DOHH2 (cell line): ENCODE measurements at regions not wholly inside any gene's neighbourhood (a gene's known extent, or its start where the extent isn't known, plus 50 kb on each side); places are given as distances from the start of the nearest gene placed in this dataset.

Source experiments
- H3F3A ChIP-seq: fragments of 200-600 bp; sonication (generic), shearing (Covaris generic); 2 replicates; pipeline ENCODE4 v1.6.0; 2016; ENCODE audit warnings: antibody characterized with exemption, mild to moderate bottlenecking; ENCODE audit not compliant: control insufficient read depth, insufficient read depth
- H3K27ac ChIP-seq: fragments of 200-600 bp; sonication (generic); 2 replicates; pipeline ENCODE4 v1.5.1; 2014; ENCODE audit warnings: low read depth, mild to moderate bottlenecking, low read length, moderate library complexity
- H3K27me3 ChIP-seq: fragments of 200-600 bp; sonication (generic); 2 replicates; pipeline ENCODE4 v1.6.1; 2014; ENCODE audit warnings: mild to moderate bottlenecking, low read length, mixed read lengths; ENCODE audit not compliant: control insufficient read depth
- H3K36me3 ChIP-seq: fragments of 200-600 bp; sonication (generic); 2 replicates; pipeline ENCODE4 v1.6.1; 2014; ENCODE audit warnings: mild to moderate bottlenecking, low read length, moderate library complexity, mixed read lengths; ENCODE audit not compliant: control insufficient read depth
- H3K4me1 ChIP-seq: fragments of 200-600 bp; sonication (generic); 2 replicates; pipeline ENCODE4 v1.6.1; 2014; ENCODE audit warnings: mild to moderate bottlenecking, low read length, mixed read lengths; ENCODE audit not compliant: control insufficient read depth
- H3K4me2 ChIP-seq: fragments of 200-600 bp; sonication (generic); 2 replicates; pipeline ENCODE4 v1.6.0; 2014; ENCODE audit warnings: mild to moderate bottlenecking, low read length, moderate library complexity
- H3K4me3 ChIP-seq: fragments of 200-600 bp; sonication (generic); 2 replicates; pipeline ENCODE4 v1.5.1; 2014; ENCODE audit warnings: mild to moderate bottlenecking, low read length, mixed read lengths
- H3K79me2 ChIP-seq: fragments of 200-600 bp; sonication (generic); 2 replicates; pipeline ENCODE4 v1.6.1; 2014; ENCODE audit warnings: mild to moderate bottlenecking, low read length, mixed read lengths; ENCODE audit not compliant: control insufficient read depth
- H3K9me2 ChIP-seq: fragments of 200-600 bp; sonication (generic); replicated peaks from 2 replicates; pipeline ENCODE4 v1.6.1; 2014; ENCODE audit warnings: mild to moderate bottlenecking, low read length, mixed read lengths; ENCODE audit not compliant: control insufficient read depth
- H3K9me3 ChIP-seq: fragments of 200-600 bp; sonication (generic); 2 replicates; pipeline ENCODE4 v1.6.1; 2014; ENCODE audit warnings: antibody characterized with exemption, low read length, mixed read lengths; ENCODE audit not compliant: control insufficient read depth, insufficient read depth
- H4K20me1 ChIP-seq: fragments of 200-600 bp; sonication (generic); 2 replicates; pipeline ENCODE4 v1.6.0; 2014; ENCODE audit warnings: low read depth, mild to moderate bottlenecking, antibody characterized with exemption, low read length, moderate library complexity; ENCODE audit not compliant: control insufficient read depth, insufficient read depth
- CTCF ChIP-seq: fragments of 200-600 bp; sonication (generic); IDR thresholded peaks from one replicate; pipeline ENCODE4 v1.5.1; 2014; ENCODE audit warnings: antibody characterized with exemption, mild to moderate bottlenecking, low read depth, low read length; ENCODE audit not compliant: poor library complexity, severe bottlenecking
- EZH2phosphoT487 ChIP-seq: fragments of 200-600 bp; sonication (generic); IDR thresholded peaks from 2 replicates; pipeline ENCODE4 v1.6.1; 2017; ENCODE audit warnings: borderline replicate concordance, mild to moderate bottlenecking, antibody characterized with exemption, low read length, moderate library complexity, mixed read lengths

- no peaks in the 10 kb centered on the region for H3K9me3 ChIP-seq
- H3K79me2 ChIP-seq, result no peaks in the 10 kb centered on the region
- H3K9me2 ChIP-seq, result no peaks in the 10 kb centered on the region
- H4K20me1 ChIP-seq, result no peaks in the 10 kb centered on the region
- no peaks in the 10 kb centered on the region for H3F3A ChIP-seq
- H3K27ac ChIP-seq, result no peak overlapping the region
- no peak overlapping the region for H3K4me3 ChIP-seq
- H3K4me1 ChIP-seq, result no peaks in the 10 kb centered on the region
- TF ChIP-seq EZH2phosphoT487, result no peak
- no peak overlapping the region for H3K4me2 ChIP-seq
- no peaks in the 10 kb centered on the region for H3K27me3 ChIP-seq
- no peaks in the 10 kb centered on the region for H3K36me3 ChIP-seq
Observed at GRCh38 chr6:76681781-76682180, 609.3 kb upstream of the IMPG1 start.

GRCh38 chr6:76677017-76677416 lies 604.6 kb upstream of the IMPG1 start:
- Histone ChIP-seq H3K27me3 (no peaks in the 10 kb centered on the region), H4K20me1 (no peaks in the 10 kb centered on the region), H3K9me2 (no peaks in the 10 kb centered on the region), H3K4me1 (no peaks in the 10 kb centered on the region), H3F3A (no peaks in the 10 kb centered on the region), H3K4me2 (no peak overlapping the region), H3K36me3 (no peaks in the 10 kb centered on the region), H3K4me3 (no peak overlapping the region), H3K27ac (no peak overlapping the region), H3K9me3 (no peaks in the 10 kb centered on the region), H3K79me2 (no peaks in the 10 kb centered on the region)
- TF ChIP-seq EZH2phosphoT487 (no peak), CTCF (no peak)

GRCh38 chr6:76671751-76672150 lies 599.3 kb upstream of the IMPG1 start:
- H3K4me2 ChIP-seq, result no peak overlapping the region
- no peaks in the 10 kb centered on the region for H3K79me2 ChIP-seq
- TF ChIP-seq EZH2phosphoT487 (no peak), CTCF (no peak)
- H3F3A ChIP-seq, result no peaks in the 10 kb centered on the region
- H3K4me3 ChIP-seq, result no peak overlapping the region
- no peaks in the 10 kb centered on the region for H3K9me2 ChIP-seq
- no peaks in the 10 kb centered on the region for H3K36me3 ChIP-seq
- H4K20me1 ChIP-seq, result no peaks in the 10 kb centered on the region
- H3K27me3 ChIP-seq, result no peaks in the 10 kb centered on the region
- no peak overlapping the region for H3K27ac ChIP-seq
- no peaks in the 10 kb centered on the region for H3K4me1 ChIP-seq
- H3K9me3 ChIP-seq, result no peaks in the 10 kb centered on the region

GRCh38 chr6:76644231-76644630 lies 571.8 kb upstream of the IMPG1 start:
- Histone ChIP-seq H3K27me3 (no peaks in the 10 kb centered on the region), H3K36me3 (no peaks in the 10 kb centered on the region), H3F3A (no peaks in the 10 kb centered on the region), H4K20me1 (no peaks in the 10 kb centered on the region), H3K9me2 (no peaks in the 10 kb centered on the region), H3K4me1 (no peaks in the 10 kb centered on the region), H3K9me3 (no peaks in the 10 kb centered on the region), H3K27ac (no peak overlapping the region), H3K4me2 (no peak overlapping the region), H3K4me3 (no peak overlapping the region), H3K79me2 (no peaks in the 10 kb centered on the region)
- TF ChIP-seq CTCF, result no peak
- TF ChIP-seq EZH2phosphoT487, result no peak
